IMR-90 (cell line): ENCODE measurements at regions not wholly inside any gene's neighbourhood (a gene's known extent, or its start where the extent isn't known, plus 50 kb on each side); places are given as distances from the start of the nearest gene placed in this dataset.

Experiments
- ATAC-seq: fragments of 200-7000 bp; cut with Tn5 transposase; 2 replicates; pipeline ENCODE4 v1.9.1; 2020; ENCODE audit warnings: low read depth, mild to moderate bottlenecking, moderate library complexity
- BruUV-seq: library from RNA; stranded (reverse); fragments of 400-500 nt; replicated peaks from 2 replicates; lab custom pipeline; 2021; lab: Mats Ljungman, UMichigan
- CTCF ChIA-PET: fragments of 300-600 bp; formaldehyde crosslinking; extraction: SDS; loops from one replicate; lab custom pipeline; 2021; ENCODE audit warnings: antibody characterized with exemption; lab: Yijun Ruan, JAX
- POLR2A ChIA-PET: fragments of 300-600 bp; sonication (Branson Sonifier 250); formaldehyde crosslinking; loops from one replicate; lab custom pipeline; 2022; ENCODE audit warnings: antibody characterized with exemption; ENCODE audit not compliant: unreplicated experiment; lab: Charles Lee
- DNase-seq: peaks from one replicate; pipeline ENCODE4 v3.0.0; 2013
- H2AFZ ChIP-seq: replicated peaks from 2 replicates; pipeline ENCODE3; 2013; ENCODE audit warnings: low read length, mild to moderate bottlenecking; ENCODE audit not compliant: poor library complexity
- H2AK5ac ChIP-seq: 2 replicates; pipeline ENCODE4 v1.6.1; 2013; ENCODE audit warnings: low read depth, low read length, inconsistent platforms
- H2AK9ac ChIP-seq: replicated peaks from 2 replicates; pipeline ENCODE3; 2013; ENCODE audit warnings: mild to moderate bottlenecking, low read depth, low read length, moderate library complexity; ENCODE audit not compliant: poor library complexity
- H2BK120ac ChIP-seq: 2 replicates; pipeline ENCODE4 v1.6.1; 2013; ENCODE audit warnings: low read depth, low read length, inconsistent platforms
- H2BK15ac ChIP-seq: 3 replicates; pipeline ENCODE4 v1.6.1; 2013; ENCODE audit warnings: low read depth, low read length, inconsistent platforms
- H2BK20ac ChIP-seq: 2 replicates; pipeline ENCODE4 v1.6.1; 2013; ENCODE audit warnings: low read depth, mild to moderate bottlenecking, inconsistent platforms, low read length, moderate library complexity
- H2BK5ac ChIP-seq: 2 replicates; pipeline ENCODE4 v1.6.1; 2013; ENCODE audit warnings: mild to moderate bottlenecking, low read depth, low read length, inconsistent platforms; ENCODE audit not compliant: poor library complexity, severe bottlenecking
- H3K14ac ChIP-seq: replicated peaks from 2 replicates; pipeline ENCODE4 v1.6.1; 2013; ENCODE audit warnings: low read depth, low read length, inconsistent platforms
- H3K18ac ChIP-seq: 2 replicates; pipeline ENCODE4 v1.6.1; 2013; ENCODE audit warnings: low read depth, low read length, control low read depth
- H3K23ac ChIP-seq: 2 replicates; pipeline ENCODE4 v1.6.1; 2013; ENCODE audit warnings: low read depth, low read length, inconsistent platforms
- H3K27ac ChIP-seq: 2 replicates; pipeline ENCODE4 v1.5.1; 2013; ENCODE audit warnings: mild to moderate bottlenecking, control low read depth, low read length; ENCODE audit not compliant: insufficient read depth
- H3K27me3 ChIP-seq: 2 replicates; pipeline ENCODE4 v1.6.1; 2013; ENCODE audit warnings: low read length; ENCODE audit not compliant: control insufficient read depth, insufficient read depth
- H3K36me3 ChIP-seq: 2 replicates; pipeline ENCODE4 v1.6.1; 2013; ENCODE audit warnings: low read length, mixed read lengths; ENCODE audit not compliant: control insufficient read depth, insufficient read depth
- H3K4ac ChIP-seq: 2 replicates; pipeline ENCODE4 v1.6.1; 2013; ENCODE audit warnings: low read depth, low read length, inconsistent platforms
- H3K4me1 ChIP-seq: 2 replicates; pipeline ENCODE4 v1.6.1; 2013; ENCODE audit warnings: low read length, mixed read lengths; ENCODE audit not compliant: control insufficient read depth, insufficient read depth
- H3K4me2 ChIP-seq: 2 replicates; pipeline ENCODE4 v1.6.1; 2013; ENCODE audit warnings: low read depth, mild to moderate bottlenecking, control low read depth, low read length, moderate library complexity
- H3K4me3 ChIP-seq: 2 replicates; pipeline ENCODE4 v1.5.1; 2013; ENCODE audit warnings: low read depth, mild to moderate bottlenecking, control low read depth, low read length, moderate library complexity; ENCODE audit not compliant: insufficient read depth
- H3K56ac ChIP-seq: 2 replicates; pipeline ENCODE4 v1.6.1; 2013; ENCODE audit warnings: low read length, inconsistent platforms; ENCODE audit not compliant: insufficient read depth; ENCODE audit errors: extremely low read depth
- H3K79me1 ChIP-seq, 2 experiments: 2 replicates each; pipeline ENCODE4 v1.6.1; 2013; ENCODE audit warnings: low read length in 2 of 2, inconsistent platforms in 1 of 2, low read depth in 1 of 2
- H3K9ac ChIP-seq: 2 replicates; pipeline ENCODE4 v1.6.1; 2013; ENCODE audit warnings: low read depth, low read length, control low read depth
- H3K9me1 ChIP-seq: 2 replicates; pipeline ENCODE4 v1.6.1; 2013; ENCODE audit warnings: low read length, inconsistent platforms; ENCODE audit not compliant: insufficient read depth
- H3K9me3 ChIP-seq: 2 replicates; pipeline ENCODE4 v1.6.1; 2013; ENCODE audit warnings: low read length; ENCODE audit not compliant: control insufficient read depth, insufficient read depth
- H4K20me1 ChIP-seq: 2 replicates; pipeline ENCODE4 v1.6.1; 2013; ENCODE audit warnings: low read length, inconsistent platforms; ENCODE audit not compliant: insufficient read depth
- H4K5ac ChIP-seq: 2 replicates; pipeline ENCODE4 v1.6.1; 2013; ENCODE audit warnings: mild to moderate bottlenecking, low read depth, low read length, control low read depth
- H4K8ac ChIP-seq, 2 experiments: 2 replicates each; pipeline ENCODE4 v1.6.1; 2013; ENCODE audit warnings: low read depth in 2 of 2, low read length in 2 of 2, control low read depth in 1 of 2, inconsistent platforms in 1 of 2
- H4K91ac ChIP-seq: 2 replicates; pipeline ENCODE4 v1.6.1; 2013; ENCODE audit warnings: low read depth, low read length, inconsistent platforms; ENCODE audit not compliant: insufficient read depth
- BHLHE40 ChIP-seq: fragments of 150-350 bp; IDR thresholded peaks from 2 replicates; pipeline ENCODE4 v1.6.1; 2016; ENCODE audit warnings: mild to moderate bottlenecking, low read depth, low read length
- CTCF ChIP-seq: conservative IDR thresholded peaks from 2 replicates; pipeline ENCODE4 v1.5.1; 2012; ENCODE audit warnings: mild to moderate bottlenecking, low read depth, low read length, improper control_type of control experiment
- ELK1 ChIP-seq: fragments of 150-350 bp; IDR thresholded peaks from 2 replicates; pipeline ENCODE4 v1.6.1; 2016; ENCODE audit warnings: low read depth, mild to moderate bottlenecking, low read length, moderate library complexity, borderline replicate concordance
- MAZ ChIP-seq: IDR thresholded peaks from 2 replicates; pipeline ENCODE4 v1.6.1; 2012; ENCODE audit warnings: low read depth, mild to moderate bottlenecking, low read length, improper control_type of control experiment, moderate library complexity, borderline replicate concordance
- RFX5 ChIP-seq: IDR thresholded peaks from 2 replicates; pipeline ENCODE4 v1.8.0; 2012; ENCODE audit warnings: low read depth, mild to moderate bottlenecking, low read length, moderate library complexity
- SMC3 ChIP-seq: fragments of 150-350 bp; IDR thresholded peaks from 2 replicates; pipeline ENCODE4 v1.6.1; 2016; ENCODE audit warnings: low read depth, mild to moderate bottlenecking, antibody characterized with exemption, low read length, moderate library complexity
- WGBS, 2 experiments: methylation state at CpG; one replicate each; pipeline versions ENCODE4 v1.1.5 to v1.1.7; 2013; ENCODE audit warnings: missing lambda C conversion rate in 2 of 2; ENCODE audit not compliant: insufficient read length in 1 of 2; ENCODE audit errors: extremely low coverage in 2 of 2; 5-methylcytosine and 5-hydroxymethylcytosine counted together
- dilution Hi-C: fragments of 300-500 bp; cut with HindIII; formaldehyde crosslinking; loops from one replicate; pipeline ENCODE4 v1.14.3; 2018; ENCODE audit warnings: low sequenced_read_pairs; ENCODE audit not compliant: unreplicated experiment
- in situ Hi-C: fragments of 300-500 bp; cut with MboI; formaldehyde crosslinking; loops from 3 replicates; pipeline ENCODE4 v1.14.3; 2019; ENCODE audit warnings: low sequenced_read_pairs, inconsistent platforms, mixed read lengths
- intact Hi-C: fragments of 100-400 bp; cut with micrococcal nuclease; formaldehyde crosslinking; loops from 2 replicates; pipeline ENCODE4 v1.10.0; 2022

GRCh38 chr1:38129971-38130370, 83.4 kb upstream of the POU3F1 start:
- Histone ChIP-seq H2BK5ac (no peak overlapping the region), H3K79me1 (no peaks in the 10 kb centered on the region), H3K56ac (no peak overlapping the region), H3K18ac (no peak overlapping the region), H3K14ac (no peak overlapping the region), H3K4me3 (no peak overlapping the region), H3K4me1 (no peaks in the 10 kb centered on the region), H3K4me2 (no peak overlapping the region), H2AFZ (no peak overlapping the region), H3K4ac (no peak overlapping the region), H4K5ac (no peak overlapping the region), H2BK120ac (no peak overlapping the region), H4K91ac (no peak overlapping the region), H3K9me3 (no peaks in the 10 kb centered on the region), H2BK15ac (no peak overlapping the region), H2BK20ac (no peak overlapping the region), H3K23ac (no peak overlapping the region), H4K20me1 (no peaks in the 10 kb centered on the region), H3K9me1 (no peaks in the 10 kb centered on the region), H2AK9ac (no peak overlapping the region), H3K9ac (no peak overlapping the region), H3K27me3 (peaks cover 32% of the 10 kb centered on the region), H3K36me3 (no peaks in the 10 kb centered on the region), H2AK5ac (no peak overlapping the region; the same call in 1 of the 2 replicates), H3K27ac (no peak overlapping the region), H4K8ac (no peak overlapping the region)
- TF ChIP-seq CTCF (no peak), ELK1 (no peak), BHLHE40 (no peak), MAZ (no peak), SMC3 (no peak), RFX5 (no peak)
- peak; percentile 11 for DNase-seq
- dilution Hi-C loops = no loop called here
- intact Hi-C loops = no loop called here
- ATAC-seq = no peak
- in situ Hi-C loops = no loop called here
- BruUV-seq = no TSS peak
- no CpG with 5 or more reads among the region's 2 CpGs for WGBS, 2 experiments
- POLR2A ChIA-PET = no interaction called here
- CTCF ChIA-PET = interaction anchor here (1.2 kb wide), 1 partner anchor 9 kb away, joined by 3 read pairs; no protein-coding TSS in a partner anchor
